HUES6 (cell line): ENCODE measurements at regions not wholly inside any gene's neighbourhood (a gene's known extent, or its start where the extent isn't known, plus 50 kb on each side); places are given as distances from the start of the nearest gene placed in this dataset.
"Not testable (repeated sequence)": the region's sequence is repeated elsewhere in the genome, so short reads cannot be mapped to it uniquely, and the experiment has no call there.

Source experiments
- H3K27ac ChIP-seq: 2 replicates; pipeline ENCODE4 v1.7.0; 2013; ENCODE audit warnings: low read depth, mild to moderate bottlenecking, low read length, inconsistent platforms
- H3K27me3 ChIP-seq: 2 replicates; pipeline ENCODE4 v1.6.1; 2013; ENCODE audit warnings: low read length; ENCODE audit not compliant: control insufficient read depth, insufficient read depth
- H3K36me3 ChIP-seq: 2 replicates; pipeline ENCODE4 v1.6.1; 2013; ENCODE audit warnings: low read length; ENCODE audit not compliant: control insufficient read depth, insufficient read depth
- H3K4me1 ChIP-seq: 2 replicates; pipeline ENCODE4 v1.6.1; 2013; ENCODE audit warnings: low read length; ENCODE audit not compliant: control insufficient read depth, insufficient read depth
- H3K4me3 ChIP-seq: 2 replicates; pipeline ENCODE4 v1.5.1; 2013; ENCODE audit warnings: low read depth, low read length
- H3K9ac ChIP-seq: one replicate; pipeline ENCODE4 v1.6.1; 2013; ENCODE audit warnings: mild to moderate bottlenecking, low read length
- H3K9me3 ChIP-seq: 2 replicates; pipeline ENCODE4 v1.6.1; 2013; ENCODE audit warnings: low read depth, low read length; ENCODE audit not compliant: control insufficient read depth, insufficient read depth

GRCh38 chr2:33723329-33723728 is 124.2 kb upstream of the FAM98A start:
- Histone ChIP-seq H3K4me3 (no peak overlapping the region), H3K9ac (no peak overlapping the region), H3K4me1 (no peaks in the 10 kb centered on the region), H3K9me3 (peaks cover 3% of the 10 kb centered on the region; the same call in 1 of the 2 replicates), H3K27ac (no peak overlapping the region), H3K27me3 (no peaks in the 10 kb centered on the region), H3K36me3 (no peaks in the 10 kb centered on the region)

GRCh38 chr2:33719067-33719466 is 120.0 kb upstream of the FAM98A start:
- Histone ChIP-seq H3K9ac (no peak overlapping the region), H3K4me3 (no peak overlapping the region), H3K9me3 (no peaks in the 10 kb centered on the region), H3K4me1 (no peaks in the 10 kb centered on the region), H3K36me3 (no peaks in the 10 kb centered on the region), H3K27ac (no peak overlapping the region), H3K27me3 (no peaks in the 10 kb centered on the region)

GRCh38 chr2:33712674-33713073 is 113.6 kb upstream of the FAM98A start:
- Histone ChIP-seq H3K9me3 (no peaks in the 10 kb centered on the region), H3K4me3 (no peak overlapping the region), H3K27ac (peak overlapping the region; percentile 45; the same call in 1 of the 2 replicates), H3K9ac (no peak overlapping the region), H3K4me1 (peaks cover 7% of the 10 kb centered on the region), H3K27me3 (no peaks in the 10 kb centered on the region), H3K36me3 (no peaks in the 10 kb centered on the region)

GRCh38 chr2:33709951-33710350 is 110.9 kb upstream of the FAM98A start:
- Histone ChIP-seq H3K36me3 (no peaks in the 10 kb centered on the region), H3K27ac (no peak overlapping the region), H3K9me3 (no peaks in the 10 kb centered on the region), H3K4me1 (peaks cover 8% of the 10 kb centered on the region), H3K4me3 (no peak overlapping the region), H3K27me3 (no peaks in the 10 kb centered on the region), H3K9ac (no peak overlapping the region)

GRCh38 chr2:33707312-33707711 is 108.2 kb upstream of the FAM98A start:
- no peak overlapping the region for H3K4me3 ChIP-seq
- H3K27ac ChIP-seq: no peak overlapping the region
- H3K9me3 ChIP-seq: no peaks in the 10 kb centered on the region
- H3K9ac ChIP-seq: no peak overlapping the region
- no peaks in the 10 kb centered on the region for H3K27me3 ChIP-seq
- H3K4me1 ChIP-seq: peaks cover 17% of the 10 kb centered on the region
- H3K36me3 ChIP-seq: no peaks in the 10 kb centered on the region

- H3K9ac ChIP-seq: no peak overlapping the region
- no peaks in the 10 kb centered on the region for H3K36me3 ChIP-seq
- no peaks in the 10 kb centered on the region for H3K9me3 ChIP-seq
- H3K4me1 ChIP-seq: peaks cover 12% of the 10 kb centered on the region
- no peak overlapping the region for H3K27ac ChIP-seq
- H3K4me3 ChIP-seq: no peak overlapping the region
- H3K27me3 ChIP-seq: no peaks in the 10 kb centered on the region
Observed at GRCh38 chr2:33706410-33706809, 107.3 kb upstream of the FAM98A start.

- no peaks in the 10 kb centered on the region for H3K36me3 ChIP-seq
- no peak overlapping the region for H3K9ac ChIP-seq
- H3K4me1 ChIP-seq: peaks cover 12% of the 10 kb centered on the region
- H3K4me3 ChIP-seq: no peak overlapping the region
- H3K27me3 ChIP-seq: no peaks in the 10 kb centered on the region
- H3K9me3 ChIP-seq: no peaks in the 10 kb centered on the region
- no peak overlapping the region for H3K27ac ChIP-seq
Observed at GRCh38 chr2:33704406-33704855, 105.3 kb upstream of the FAM98A start.

- Histone ChIP-seq H3K4me3 (no peak overlapping the region), H3K27me3 (no peaks in the 10 kb centered on the region), H3K9ac (no peak overlapping the region), H3K9me3 (peaks cover 19% of the 10 kb centered on the region; the same call in 1 of the 2 replicates), H3K36me3 (no peaks in the 10 kb centered on the region), H3K27ac (no peak overlapping the region), H3K4me1 (no peaks in the 10 kb centered on the region)
Observed at GRCh38 chr2:33696234-33696633, 97.1 kb upstream of the FAM98A start.

GRCh38 chr2:33694904-33695303 is 95.8 kb upstream of the FAM98A start:
- Histone ChIP-seq H3K4me1 (no peaks in the 10 kb centered on the region), H3K36me3 (no peaks in the 10 kb centered on the region), H3K4me3 (no peak overlapping the region), H3K9ac (no peak overlapping the region), H3K27me3 (no peaks in the 10 kb centered on the region), H3K9me3 (peaks cover 21% of the 10 kb centered on the region), H3K27ac (no peak overlapping the region)

- not testable (repeated sequence) for H3K4me1 ChIP-seq, H3K9ac ChIP-seq, H3K36me3 ChIP-seq, H3K27me3 ChIP-seq, H3K27ac ChIP-seq, H3K4me3 ChIP-seq
- H3K9me3 ChIP-seq: peaks cover 31% of the 10 kb centered on the region
Observed at GRCh38 chr2:33690686-33691085, 91.6 kb upstream of the FAM98A start.

- Histone ChIP-seq H3K9ac (no peak overlapping the region), H3K4me3 (no peak overlapping the region), H3K9me3 (no peaks in the 10 kb centered on the region), H3K36me3 (no peaks in the 10 kb centered on the region), H3K27ac (no peak overlapping the region), H3K4me1 (peaks cover 7% of the 10 kb centered on the region), H3K27me3 (no peaks in the 10 kb centered on the region)
Observed at GRCh38 chr2:33681364-33681757, 82.3 kb upstream of the FAM98A start.
